Astrocyte (in vitro differentiated cells and primary cell): ENCODE measurements at regions not wholly inside any gene's neighbourhood (a gene's known extent, or its start where the extent isn't known, plus 50 kb on each side); places are given as distances from the start of the nearest gene placed in this dataset.

Experiments used
- DNase-seq: peaks from one replicate; pipeline ENCODE4 v3.0.0-alpha.2; 2010; ENCODE audit warnings: low read depth
- FAIRE-seq: peaks from 2 replicates; lab custom pipeline; 2011; peaks lifted over from hg19 to GRCh38; lab: Jason Lieb, UNC
- H2AFZ ChIP-seq: 2 replicates; pipeline ENCODE4 v1.6.0; 2012; ENCODE audit warnings: low read depth, low read length, inconsistent platforms
- H3K27ac ChIP-seq: 2 replicates; pipeline ENCODE4 v1.5.1; 2011; ENCODE audit warnings: low read depth, low read length, inconsistent platforms
- H3K27me3 ChIP-seq: 2 replicates; pipeline ENCODE4 v1.6.0; 2011; ENCODE audit warnings: low read length, inconsistent platforms; ENCODE audit not compliant: insufficient read depth
- H3K36me3 ChIP-seq: 2 replicates; pipeline ENCODE4 v1.5.1; 2011; ENCODE audit warnings: low read length, inconsistent platforms; ENCODE audit not compliant: insufficient read depth
- H3K4me1 ChIP-seq: 2 replicates; pipeline ENCODE4 v1.5.1; 2011; ENCODE audit warnings: low read length, inconsistent platforms; ENCODE audit not compliant: insufficient read depth
- H3K4me2 ChIP-seq: 2 replicates; pipeline ENCODE4 v1.6.0; 2012; ENCODE audit warnings: low read length, inconsistent platforms
- H3K4me3 ChIP-seq: 2 replicates; pipeline ENCODE4 v1.5.1; 2011; ENCODE audit warnings: low read depth, mild to moderate bottlenecking, low read length, inconsistent platforms; ENCODE audit not compliant: insufficient read depth
- H3K79me2 ChIP-seq: 2 replicates; pipeline ENCODE4 v1.6.0; 2012; ENCODE audit warnings: mild to moderate bottlenecking, low read length, inconsistent platforms; ENCODE audit not compliant: insufficient read depth
- H3K9ac ChIP-seq: 2 replicates; pipeline ENCODE4 v1.6.0; 2012; ENCODE audit warnings: mild to moderate bottlenecking, low read length, inconsistent platforms
- H3K9me3 ChIP-seq: 2 replicates; pipeline ENCODE4 v1.5.1; 2012; ENCODE audit warnings: low read depth, mild to moderate bottlenecking, low read length, inconsistent platforms; ENCODE audit not compliant: insufficient read depth
- H4K20me1 ChIP-seq: 2 replicates; pipeline ENCODE4 v1.6.0; 2012; ENCODE audit warnings: low read length, inconsistent platforms; ENCODE audit not compliant: insufficient read depth
- H3K27ac Mint-ChIP-seq: one replicate; pipeline ENCODE4 v1.8.0; 2021; ENCODE audit warnings: mild to moderate bottlenecking, mixed read lengths; ENCODE audit not compliant: unreplicated experiment
- H3K27me3 Mint-ChIP-seq: one replicate; pipeline ENCODE4 v1.8.0; 2021; ENCODE audit warnings: low read depth, mixed read lengths; ENCODE audit not compliant: unreplicated experiment
- H3K36me3 Mint-ChIP-seq: one replicate; pipeline ENCODE4 v1.8.0; 2021; ENCODE audit warnings: low read depth, mixed read lengths; ENCODE audit not compliant: unreplicated experiment
- H3K4me1 Mint-ChIP-seq: one replicate; pipeline ENCODE4 v1.8.0; 2021; ENCODE audit warnings: low read depth, mixed read lengths; ENCODE audit not compliant: unreplicated experiment
- H3K4me3 Mint-ChIP-seq: one replicate; pipeline ENCODE4 v1.8.0; 2021; ENCODE audit warnings: mild to moderate bottlenecking, moderate library complexity, mixed read lengths; ENCODE audit not compliant: unreplicated experiment
- H3K9me3 Mint-ChIP-seq: one replicate; pipeline ENCODE4 v1.8.0; 2021; ENCODE audit warnings: mild to moderate bottlenecking, mixed read lengths; ENCODE audit not compliant: unreplicated experiment
- CTCF ChIP-seq: IDR thresholded peaks from 2 replicates; pipeline ENCODE4 v1.5.1; 2011; ENCODE audit warnings: low read depth, mild to moderate bottlenecking, inconsistent platforms, low read length, moderate library complexity; ENCODE audit not compliant: insufficient read depth
- EZH2 ChIP-seq: IDR thresholded peaks from 2 replicates; pipeline ENCODE4 v1.6.1; 2012; ENCODE audit warnings: mild to moderate bottlenecking, low read length, inconsistent platforms; ENCODE audit not compliant: insufficient read depth

- FAIRE-seq: no peak
- no peaks in the 10 kb centered on the region for H3K36me3 ChIP-seq
- no peak overlapping the region for H2AFZ ChIP-seq
- TF ChIP-seq EZH2 (no peak), CTCF (no peak)
- no peaks in the 10 kb centered on the region for H4K20me1 ChIP-seq
- H3K9ac ChIP-seq: no peak overlapping the region
- peaks cover 4% of the 10 kb centered on the region for H3K27me3 ChIP-seq
- H3K27ac Mint-ChIP-seq: no peak overlapping the region
- H3K4me3 Mint-ChIP-seq: no peak overlapping the region
- H3K4me1 Mint-ChIP-seq: no peaks in the 10 kb centered on the region
- H3K27ac ChIP-seq: no peak overlapping the region
- H3K36me3 Mint-ChIP-seq: no peaks in the 10 kb centered on the region
- no peak overlapping the region for H3K4me3 ChIP-seq
- DNase-seq: no peak
- H3K9me3 ChIP-seq: no peaks in the 10 kb centered on the region
- no peaks in the 10 kb centered on the region for H3K27me3 Mint-ChIP-seq
- no peaks in the 10 kb centered on the region for H3K4me1 ChIP-seq
- H3K79me2 ChIP-seq: no peaks in the 10 kb centered on the region
- no peaks in the 10 kb centered on the region for H3K9me3 Mint-ChIP-seq
- H3K4me2 ChIP-seq: no peak overlapping the region
These were observed 57.7 kb upstream of the PARD3 start for GRCh38 chr10:34872820-34873219.

- Histone ChIP-seq H3K9ac (no peak overlapping the region), H2AFZ (no peak overlapping the region), H3K9me3 (no peaks in the 10 kb centered on the region), H3K27ac (no peak overlapping the region), H3K4me3 (no peak overlapping the region), H3K27me3 (peaks cover 4% of the 10 kb centered on the region), H3K4me1 (no peaks in the 10 kb centered on the region), H3K36me3 (no peaks in the 10 kb centered on the region), H4K20me1 (no peaks in the 10 kb centered on the region), H3K4me2 (no peak overlapping the region), H3K79me2 (no peaks in the 10 kb centered on the region)
- Mint-ChIP-seq H3K4me3 (no peak overlapping the region), H3K4me1 (no peaks in the 10 kb centered on the region), H3K36me3 (no peaks in the 10 kb centered on the region), H3K27me3 (peaks cover 4% of the 10 kb centered on the region), H3K9me3 (no peaks in the 10 kb centered on the region), H3K27ac (no peak overlapping the region)
- TF ChIP-seq CTCF (no peak), EZH2 (no peak)
- FAIRE-seq (no peak), DNase-seq (no peak)
These were observed 54.2 kb upstream of the PARD3 start for GRCh38 chr10:34869135-34869836.

- Histone ChIP-seq H3K9me3 (no peaks in the 10 kb centered on the region), H3K4me1 (no peaks in the 10 kb centered on the region), H3K27me3 (peaks cover 4% of the 10 kb centered on the region), H3K36me3 (no peaks in the 10 kb centered on the region), H3K4me3 (no peak overlapping the region), H4K20me1 (no peaks in the 10 kb centered on the region), H3K27ac (no peak overlapping the region), H3K79me2 (no peaks in the 10 kb centered on the region), H3K4me2 (no peak overlapping the region), H3K9ac (no peak overlapping the region), H2AFZ (no peak overlapping the region)
- FAIRE-seq (no peak), DNase-seq (no peak)
- Mint-ChIP-seq H3K4me3 (no peak overlapping the region), H3K27me3 (peaks cover 4% of the 10 kb centered on the region), H3K27ac (no peak overlapping the region), H3K9me3 (no peaks in the 10 kb centered on the region), H3K4me1 (no peaks in the 10 kb centered on the region), H3K36me3 (no peaks in the 10 kb centered on the region)
- TF ChIP-seq EZH2 (no peak), CTCF (no peak)
These were observed 53.5 kb upstream of the PARD3 start for GRCh38 chr10:34868589-34868988.
